Lower leg skin (tissue), 4 donors: ENCODE measurements at regions not wholly inside any gene's neighbourhood (a gene's known extent, or its start where the extent isn't known, plus 50 kb on each side); places are given as distances from the start of the nearest gene placed in this dataset.

ENCODE experiments used
- DNase-seq, 2 donors: peaks; one replicate each; pipeline ENCODE4 v3.0.0-alpha.2; 2019; ENCODE audit warnings: low spot score in 2 of 2
- H3K4me3 ChIP-seq: fragments of 200-600 bp; sonication (generic); 2 replicates; pipeline ENCODE4 v1.5.1; 2017; ENCODE audit warnings: mild to moderate bottlenecking, low read depth; ENCODE audit not compliant: poor library complexity, severe bottlenecking
- POLR2A ChIP-seq, 2 donors: fragments of 450-650 bp; IDR thresholded peaks; one replicate each; pipeline ENCODE4 v1.6.1; 2016 to 2017; ENCODE audit warnings: antibody characterized with exemption in 2 of 2, mild to moderate bottlenecking in 1 of 2, moderate library complexity in 1 of 2
- WGBS, 2 donors: methylation state at CpG; one replicate each; pipeline ENCODE4 v1.1.5; 2018; 5-methylcytosine and 5-hydroxymethylcytosine counted together
- intact Hi-C: fragments of 100-400 bp; cut with DNase I; formaldehyde crosslinking; loops from one replicate; pipeline ENCODE4 v1.15.0; 2023; ENCODE audit warnings: low total_unique reads
- TF ChIP-seq, protein P1 (sequence below), 3 donors: fragments of 450-650 bp; IDR thresholded peaks; one replicate each; pipeline ENCODE4 v1.5.1; 2016; ENCODE audit warnings: antibody characterized with exemption in 3 of 3, mild to moderate bottlenecking in 3 of 3, moderate library complexity in 2 of 3

- no peak overlapping the region for H3K4me3 ChIP-seq
- intact Hi-C loops, result no loop called here
- no peak for TF ChIP-seq POLR2A (IDR thresholded peaks at IDR 0.05)
- TF ChIP-seq, protein P1, sequence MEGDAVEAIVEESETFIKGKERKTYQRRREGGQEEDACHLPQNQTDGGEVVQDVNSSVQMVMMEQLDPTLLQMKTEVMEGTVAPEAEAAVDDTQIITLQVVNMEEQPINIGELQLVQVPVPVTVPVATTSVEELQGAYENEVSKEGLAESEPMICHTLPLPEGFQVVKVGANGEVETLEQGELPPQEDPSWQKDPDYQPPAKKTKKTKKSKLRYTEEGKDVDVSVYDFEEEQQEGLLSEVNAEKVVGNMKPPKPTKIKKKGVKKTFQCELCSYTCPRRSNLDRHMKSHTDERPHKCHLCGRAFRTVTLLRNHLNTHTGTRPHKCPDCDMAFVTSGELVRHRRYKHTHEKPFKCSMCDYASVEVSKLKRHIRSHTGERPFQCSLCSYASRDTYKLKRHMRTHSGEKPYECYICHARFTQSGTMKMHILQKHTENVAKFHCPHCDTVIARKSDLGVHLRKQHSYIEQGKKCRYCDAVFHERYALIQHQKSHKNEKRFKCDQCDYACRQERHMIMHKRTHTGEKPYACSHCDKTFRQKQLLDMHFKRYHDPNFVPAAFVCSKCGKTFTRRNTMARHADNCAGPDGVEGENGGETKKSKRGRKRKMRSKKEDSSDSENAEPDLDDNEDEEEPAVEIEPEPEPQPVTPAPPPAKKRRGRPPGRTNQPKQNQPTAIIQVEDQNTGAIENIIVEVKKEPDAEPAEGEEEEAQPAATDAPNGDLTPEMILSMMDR (IDR thresholded peaks at IDR 0.05), result no peak
- DNase-seq, result no peak
- 69 to 80% methylated on average over 4 of the region's 4 CpGs for WGBS, 2 donors
These were observed 151.5 kb upstream of the NR3C1 start for GRCh38 chr5:143554918-143555477.

- no peak overlapping the region for H3K4me3 ChIP-seq
- 64 to 68% methylated on average over 2 of the region's 2 CpGs for WGBS, 2 donors
- TF ChIP-seq, protein P1 (IDR thresholded peaks at IDR 0.05), result no peak
- no peak for TF ChIP-seq POLR2A (IDR thresholded peaks at IDR 0.05)
- intact Hi-C loops, result no loop called here
- no peak for DNase-seq
These were observed 150.8 kb upstream of the NR3C1 start for GRCh38 chr5:143554187-143554717.

DNA sequence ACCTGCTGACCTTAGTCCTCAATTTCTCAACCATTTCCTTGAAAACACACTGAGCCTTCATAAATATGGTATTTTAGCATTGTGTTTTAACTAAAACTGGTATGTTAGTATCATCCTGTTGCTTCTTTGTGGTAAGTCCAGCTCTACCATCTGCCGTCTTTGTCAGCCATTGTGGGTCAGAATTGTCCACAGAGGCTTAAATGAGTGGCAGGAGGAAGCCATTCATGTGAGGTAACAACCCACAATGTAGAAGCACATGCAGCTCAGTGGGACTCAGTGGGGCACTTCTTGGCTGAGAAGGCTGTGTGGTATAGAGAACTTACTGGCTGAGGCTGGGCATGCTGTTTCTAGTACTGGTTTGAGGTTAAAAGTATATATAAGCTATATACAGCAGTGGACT, 149.2 kb upstream of the NR3C1 start:
- no peak for DNase-seq
- intact Hi-C loops, result no loop called here
- H3K4me3 ChIP-seq, result no peak overlapping the region
- TF ChIP-seq, protein P1 (IDR thresholded peaks at IDR 0.05), result no peak
- TF ChIP-seq POLR2A (IDR thresholded peaks at IDR 0.05), result no peak
- WGBS, 2 donors, result 93 to 97% methylated on average over 1 of the region's 1 CpG

DNA sequence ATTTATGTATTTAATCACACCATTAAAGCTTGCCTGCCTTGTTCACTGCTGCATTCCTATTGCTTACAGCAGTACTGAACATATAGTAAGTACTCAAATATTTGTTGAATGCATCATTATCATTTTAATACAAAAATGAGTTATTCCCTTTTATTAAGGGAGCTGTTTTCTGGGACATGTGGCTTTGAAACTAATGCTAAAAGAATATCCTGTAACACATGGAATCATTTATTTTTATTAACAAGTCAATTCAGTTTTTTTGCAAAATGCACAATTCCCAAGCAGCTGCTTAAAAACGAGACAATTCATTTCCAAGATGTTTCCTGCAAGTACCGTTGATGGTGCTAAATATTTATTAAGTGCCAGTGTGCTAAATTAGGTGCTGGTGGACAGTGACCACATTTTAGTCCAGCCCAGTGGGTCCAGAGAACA, 148.3 kb upstream of the NR3C1 start:
- H3K4me3 ChIP-seq, result no peak overlapping the region
- intact Hi-C loops, result no loop called here
- DNase-seq, result no peak
- TF ChIP-seq, protein P1 (IDR thresholded peaks at IDR 0.05), result no peak
- WGBS, 2 donors, result 55 to 67% methylated on average over 2 of the region's 2 CpGs

- intact Hi-C loops, result no loop called here
- TF ChIP-seq, protein P1 (IDR thresholded peaks at IDR 0.05), result no peak
- no peak for TF ChIP-seq POLR2A (IDR thresholded peaks at IDR 0.05)
- 66 to 70% methylated on average over 2 of the region's 2 CpGs for WGBS, 2 donors
- H3K4me3 ChIP-seq, result no peak overlapping the region
- no peak for DNase-seq
These were observed 147.6 kb upstream of the NR3C1 start for GRCh38 chr5:143550986-143551630.
